Activated CD4-positive, alpha-beta T cell treated with anti-CD3 and anti-CD28 coated beads, Interleukin-10, Interleukin-2, amounts not matched to agents 100 ng/mL and 50 ng/mL, durations not matched to agents 16 hours and 8 hours (primary cell): ENCODE measurements at regions not wholly inside any gene's neighbourhood (a gene's known extent, or its start where the extent isn't known, plus 50 kb on each side); places are given as distances from the start of the nearest gene placed in this dataset.
"Not testable (repeated sequence)": the region's sequence is repeated elsewhere in the genome, so short reads cannot be mapped to it uniquely, and the experiment has no call there.

Source experiments
- DNase-seq: peaks from one replicate; pipeline ENCODE4 v3.0.0-alpha.2; 2020

- DNase-seq = no peak
Measured at GRCh38 chr12:107377596-107378385, 284.4 kb upstream of the CRY1 start.

GRCh38 chr12:107378609-107379008 is 285.3 kb upstream of the CRY1 start:
- DNase-seq = no peak

GRCh38 chr12:107379142-107379851 is 285.9 kb upstream of the CRY1 start:
- DNase-seq = not testable (repeated sequence)

- DNase-seq = no peak
Measured at GRCh38 chr12:107379852-107380567, 286.7 kb upstream of the CRY1 start.

GRCh38 chr12:107384645-107385044 is 291.3 kb upstream of the CRY1 start:
- DNase-seq = no peak

- DNase-seq = no peak
Measured at GRCh38 chr12:107385509-107385908, 292.2 kb upstream of the CRY1 start.

- no peak for DNase-seq
Measured at GRCh38 chr12:107386569-107386968, 293.2 kb upstream of the CRY1 start.

GRCh38 chr12:107388263-107388662 is 294.9 kb upstream of the CRY1 start:
- DNase-seq = no peak

- no peak for DNase-seq
Measured at GRCh38 chr12:107390414-107390813, 295.2 kb upstream of the PWP1 start.

- DNase-seq = no peak
Measured at GRCh38 chr12:107393043-107393717, 292.4 kb upstream of the PWP1 start.

- DNase-seq = no peak
Measured at GRCh38 chr12:107394693-107395092, 290.9 kb upstream of the PWP1 start.

- DNase-seq = no peak
Measured at GRCh38 chr12:107395817-107396216, 289.8 kb upstream of the PWP1 start.

- DNase-seq = no peak
Measured at GRCh38 chr12:107396991-107397390, 288.6 kb upstream of the PWP1 start.

- DNase-seq = no peak
Measured at GRCh38 chr12:107397890-107398500, 287.6 kb upstream of the PWP1 start.

GRCh38 chr12:107399046-107399445 is 286.6 kb upstream of the PWP1 start:
- no peak for DNase-seq

GRCh38 chr12:107400686-107401447 is 284.7 kb upstream of the PWP1 start:
- no peak for DNase-seq

- peak; percentile 77 for DNase-seq
Measured at GRCh38 chr12:107402041-107403022, 283.3 kb upstream of the PWP1 start.

- peak; percentile 69 for DNase-seq
Measured at GRCh38 chr12:107404981-107405380, 280.6 kb upstream of the PWP1 start.

- no peak for DNase-seq
Measured at GRCh38 chr12:107405436-107405835, 280.2 kb upstream of the PWP1 start.

- DNase-seq = no peak
Measured at GRCh38 chr12:107406932-107407331, 278.7 kb upstream of the PWP1 start.
